Left ventricle myocardium inferior (tissue), 1 donor: ENCODE measurements at regions not wholly inside any gene's neighbourhood (a gene's known extent, or its start where the extent isn't known, plus 50 kb on each side); places are given as distances from the start of the nearest gene placed in this dataset.

Source experiments
- DNase-seq: peaks from one replicate; pipeline ENCODE4 v3.0.0-alpha.2; 2020
- H3K27ac ChIP-seq: fragments of 200-600 bp; replicated peaks from 2 replicates; pipeline ENCODE4 v1.8.0; 2021
- H3K27me3 ChIP-seq: fragments of 200-600 bp; 2 replicates; pipeline ENCODE4 v1.8.0; 2021; ENCODE audit warnings: low read depth
- H3K36me3 ChIP-seq: fragments of 200-600 bp; 2 replicates; pipeline ENCODE4 v1.8.0; 2021
- H3K4me1 ChIP-seq: fragments of 200-600 bp; 2 replicates; pipeline ENCODE4 v1.8.0; 2021
- H3K4me3 ChIP-seq: fragments of 200-600 bp; 2 replicates; pipeline ENCODE4 v1.8.0; 2021; ENCODE audit warnings: mild to moderate bottlenecking, moderate library complexity
- H3K9me3 ChIP-seq: fragments of 200-600 bp; replicated peaks from 2 replicates; pipeline ENCODE4 v1.8.0; 2021
- intact Hi-C: fragments of 100-400 bp; cut with micrococcal nuclease; formaldehyde crosslinking; loops from one replicate; pipeline ENCODE4 v1.11.0; 2022
- TF ChIP-seq, protein P1 (sequence below): fragments of 200-600 bp; IDR thresholded peaks from 2 replicates; pipeline ENCODE4 v1.8.0; 2021; ENCODE audit warnings: antibody characterized with exemption, mild to moderate bottlenecking, borderline replicate concordance
- donor health status: DM: no; HTN: yes; CAD: no; lungs with severe emphysema.

DNA sequence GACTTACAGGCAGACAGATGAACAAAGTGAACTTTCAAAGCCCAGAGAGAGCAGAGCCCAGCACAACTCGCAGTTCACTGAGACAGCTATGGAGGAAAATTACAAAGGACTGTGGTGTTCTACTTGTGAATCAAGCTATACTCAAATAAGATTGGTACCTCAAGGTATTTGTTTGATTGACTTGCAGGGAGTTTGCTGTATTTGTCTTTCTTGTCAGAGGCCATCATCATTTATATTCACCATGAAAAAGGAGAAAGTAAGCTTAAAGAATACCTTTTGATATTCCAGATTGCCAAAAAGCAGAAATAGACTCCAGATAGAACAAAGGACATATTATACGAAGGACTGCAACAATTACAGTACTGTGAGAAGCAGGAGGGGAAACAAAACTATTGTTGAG is 1047.9 kb downstream of the RPA4 start:
- no peaks in the 10 kb centered on the region for H3K27me3 ChIP-seq

DNA sequence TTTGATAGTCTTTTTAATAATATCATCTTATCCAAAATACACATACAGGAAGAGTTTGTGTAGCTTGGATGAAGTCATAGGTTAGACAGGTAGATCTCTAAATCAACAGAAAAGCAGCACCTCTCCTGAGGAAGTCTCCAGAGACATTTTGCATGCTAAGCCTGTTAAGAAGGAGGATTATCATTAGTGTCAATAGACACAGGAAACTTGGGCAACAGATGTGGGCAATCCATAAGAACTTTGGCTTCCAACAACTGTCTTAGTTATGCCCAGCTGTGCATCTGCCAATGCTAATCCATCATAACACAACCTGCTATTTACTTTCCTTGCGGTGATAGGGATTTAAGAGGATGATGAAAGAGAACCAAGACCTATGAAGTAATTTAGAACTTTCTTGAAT is 1052.6 kb downstream of the RPA4 start:
- no peaks in the 10 kb centered on the region for H3K9me3 ChIP-seq
- H3K4me1 ChIP-seq = no peaks in the 10 kb centered on the region
- DNase-seq = no peak
- no peaks in the 10 kb centered on the region for H3K27me3 ChIP-seq
- intact Hi-C loops = no loop called here
- H3K27ac ChIP-seq = no peak overlapping the region
- no peaks in the 10 kb centered on the region for H3K36me3 ChIP-seq
- no peak overlapping the region for H3K4me3 ChIP-seq
- TF ChIP-seq, protein P1, sequence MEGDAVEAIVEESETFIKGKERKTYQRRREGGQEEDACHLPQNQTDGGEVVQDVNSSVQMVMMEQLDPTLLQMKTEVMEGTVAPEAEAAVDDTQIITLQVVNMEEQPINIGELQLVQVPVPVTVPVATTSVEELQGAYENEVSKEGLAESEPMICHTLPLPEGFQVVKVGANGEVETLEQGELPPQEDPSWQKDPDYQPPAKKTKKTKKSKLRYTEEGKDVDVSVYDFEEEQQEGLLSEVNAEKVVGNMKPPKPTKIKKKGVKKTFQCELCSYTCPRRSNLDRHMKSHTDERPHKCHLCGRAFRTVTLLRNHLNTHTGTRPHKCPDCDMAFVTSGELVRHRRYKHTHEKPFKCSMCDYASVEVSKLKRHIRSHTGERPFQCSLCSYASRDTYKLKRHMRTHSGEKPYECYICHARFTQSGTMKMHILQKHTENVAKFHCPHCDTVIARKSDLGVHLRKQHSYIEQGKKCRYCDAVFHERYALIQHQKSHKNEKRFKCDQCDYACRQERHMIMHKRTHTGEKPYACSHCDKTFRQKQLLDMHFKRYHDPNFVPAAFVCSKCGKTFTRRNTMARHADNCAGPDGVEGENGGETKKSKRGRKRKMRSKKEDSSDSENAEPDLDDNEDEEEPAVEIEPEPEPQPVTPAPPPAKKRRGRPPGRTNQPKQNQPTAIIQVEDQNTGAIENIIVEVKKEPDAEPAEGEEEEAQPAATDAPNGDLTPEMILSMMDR = no peak

More for the DNA sequence above, 1047.9 kb downstream of the RPA4 start:
- H3K4me1 ChIP-seq = no peaks in the 10 kb centered on the region
- no peak for DNase-seq
- TF ChIP-seq, protein P1 = no peak
- H3K9me3 ChIP-seq = no peaks in the 10 kb centered on the region
- H3K27ac ChIP-seq = no peak overlapping the region
- intact Hi-C loops = no loop called here
- H3K4me3 ChIP-seq = no peak overlapping the region
- no peaks in the 10 kb centered on the region for H3K36me3 ChIP-seq

DNA sequence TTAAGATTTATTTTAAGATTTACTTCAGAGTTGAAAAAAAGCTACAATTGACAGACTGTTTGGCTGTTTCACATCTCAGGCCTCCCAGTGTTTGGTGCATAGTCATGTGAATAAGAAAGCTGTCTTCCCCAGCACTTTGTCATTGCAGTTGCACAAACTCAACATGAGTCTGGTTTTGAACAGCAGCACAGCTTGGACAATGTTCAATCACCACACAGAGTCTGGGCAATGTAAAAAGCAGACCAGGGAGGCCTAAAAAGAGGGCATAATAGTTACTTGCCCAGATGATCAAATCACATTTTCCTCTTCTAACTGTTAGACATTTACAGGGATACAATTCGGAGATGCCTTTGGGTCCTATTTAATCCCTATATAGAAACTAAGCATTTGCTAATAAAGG is 1055.0 kb downstream of the RPA4 start:
- Histone ChIP-seq H3K27ac (no peak overlapping the region), H3K27me3 (no peaks in the 10 kb centered on the region), H3K4me1 (no peaks in the 10 kb centered on the region), H3K4me3 (no peak overlapping the region), H3K9me3 (no peaks in the 10 kb centered on the region), H3K36me3 (no peaks in the 10 kb centered on the region)
- DNase-seq = no peak
- TF ChIP-seq, protein P1 = no peak
- intact Hi-C loops = no loop called here

DNA sequence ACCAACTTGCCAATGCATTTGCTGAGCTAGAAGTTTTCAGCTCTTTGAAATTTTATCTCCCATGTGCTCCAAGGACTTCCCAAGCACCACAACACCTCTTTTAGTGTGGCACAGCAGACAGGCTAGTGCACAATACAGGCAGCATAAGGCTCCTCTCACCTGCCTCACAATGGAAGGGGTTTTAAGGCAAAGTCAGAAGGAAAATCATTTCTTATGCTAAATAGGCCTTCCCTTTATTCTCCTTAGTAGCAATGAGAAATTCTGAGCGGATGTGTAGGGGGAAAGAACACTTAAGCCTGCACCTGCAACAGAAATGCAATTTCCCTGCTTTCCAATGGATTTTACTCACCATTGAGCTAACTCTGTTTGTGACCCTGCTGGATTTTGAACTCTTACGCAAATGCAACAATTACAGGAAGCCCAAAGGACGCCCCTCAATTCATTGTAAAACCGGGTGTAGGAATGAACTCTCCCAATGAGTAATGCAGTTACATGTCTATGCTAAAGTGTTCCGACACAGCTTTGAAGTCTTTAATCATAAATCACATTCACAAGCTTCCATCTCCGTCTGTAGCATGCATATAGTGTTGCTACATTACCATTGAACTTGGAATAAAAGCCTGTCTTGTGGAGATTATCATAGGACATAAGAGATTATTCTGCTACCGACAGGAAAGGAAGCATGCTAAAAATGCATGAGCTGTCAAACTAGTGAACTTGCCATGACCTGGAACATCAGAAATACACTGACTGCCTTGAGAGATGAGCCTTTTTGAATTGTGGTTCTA is 1084.9 kb downstream of the RPA4 start:
- DNase-seq = no peak
- Histone ChIP-seq H3K4me3 (no peak overlapping the region), H3K36me3 (no peaks in the 10 kb centered on the region), H3K27ac (no peak overlapping the region), H3K4me1 (no peaks in the 10 kb centered on the region), H3K27me3 (no peaks in the 10 kb centered on the region), H3K9me3 (no peaks in the 10 kb centered on the region)
- intact Hi-C loops = no loop called here
- TF ChIP-seq, protein P1 = no peak

DNA sequence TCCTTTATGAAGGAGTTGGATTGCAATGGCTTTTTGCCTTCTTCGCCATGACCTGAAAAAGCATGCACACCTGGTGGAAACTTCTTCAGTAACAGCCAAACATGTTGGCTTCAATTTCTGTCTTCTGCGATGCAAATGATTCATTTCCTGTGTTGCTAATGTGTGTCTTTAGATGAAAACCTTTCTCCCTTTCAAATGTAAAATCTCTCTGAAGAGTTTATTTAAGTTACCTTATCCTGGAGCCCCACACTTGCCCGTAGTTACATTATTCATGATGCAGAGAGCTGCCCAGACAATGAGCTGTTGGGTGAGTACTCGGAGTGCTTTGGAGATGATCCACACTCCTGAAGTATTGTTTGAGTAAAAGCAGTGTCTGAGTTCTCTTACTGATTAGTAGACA is 1100.9 kb downstream of the RPA4 start:
- intact Hi-C loops = no loop called here
- Histone ChIP-seq H3K9me3 (no peaks in the 10 kb centered on the region), H3K27me3 (no peaks in the 10 kb centered on the region), H3K4me1 (no peaks in the 10 kb centered on the region), H3K4me3 (no peak overlapping the region), H3K27ac (no peak overlapping the region), H3K36me3 (no peaks in the 10 kb centered on the region)
- TF ChIP-seq, protein P1 = no peak
- no peak for DNase-seq
